Mucosa of descending colon (tissue), 3 donors: ENCODE measurements at regions not wholly inside any gene's neighbourhood (a gene's known extent, or its start where the extent isn't known, plus 50 kb on each side); places are given as distances from the start of the nearest gene placed in this dataset.

Source experiments
- ATAC-seq: fragments of 200-7000 bp; cut with Tn5 transposase; one replicate; pipeline ENCODE4 v1.9.1; 2020; ENCODE audit warnings: mild to moderate bottlenecking, moderate library complexity
- DNase-seq, 3 donors: peaks; one replicate each; pipeline ENCODE4 v3.0.0-alpha.2; 2020
- H3K36me3 ChIP-seq: fragments of 200-600 bp; one replicate; pipeline ENCODE4 v1.8.0; 2021; ENCODE audit warnings: low read depth, mild to moderate bottlenecking
- H3K4me1 ChIP-seq: fragments of 200-600 bp; one replicate; pipeline ENCODE4 v1.8.0; 2021; ENCODE audit warnings: low read depth, mild to moderate bottlenecking
- H3K4me3 ChIP-seq: fragments of 200-600 bp; one replicate; pipeline ENCODE4 v1.8.0; 2021; ENCODE audit warnings: mild to moderate bottlenecking
- H3K9me3 ChIP-seq: fragments of 200-600 bp; one replicate; pipeline ENCODE4 v1.8.0; 2021; ENCODE audit warnings: mild to moderate bottlenecking
- CTCF ChIP-seq: fragments of 200-600 bp; IDR thresholded peaks from one replicate; pipeline ENCODE4 v1.8.0; 2022; ENCODE audit warnings: antibody characterized with exemption, mild to moderate bottlenecking
- intact Hi-C, 2 donors: fragments of 100-400 bp; cut with DNase I in 1 of 2; cut with micrococcal nuclease in 1 of 2; formaldehyde crosslinking; loops; one replicate each; pipeline versions ENCODE4 v1.11.0 to v1.11.1; 2022; cut with DNase I, micrococcal nuclease
- donor health status: DM: no; HTN: no; CAD: no; lungs with moderate emphysema.
- donor health status: DM: no; HTN: no; CAD: no.
- donor health status: DM: no; HTN: yes; CAD: no.

GRCh38 chr7:119408596-119408995 is 864.4 kb upstream of the KCND2 start:
- TF ChIP-seq CTCF: no peak
- no peak for ATAC-seq
- no peak overlapping the region for H3K4me3 ChIP-seq
- intact Hi-C loops: no loop called here
- DNase-seq: no peak
- no peaks in the 10 kb centered on the region for H3K4me1 ChIP-seq
- peaks cover 10% of the 10 kb centered on the region for H3K9me3 ChIP-seq
- H3K36me3 ChIP-seq: no peaks in the 10 kb centered on the region

- intact Hi-C loops: no loop called here
- H3K4me1 ChIP-seq: no peaks in the 10 kb centered on the region
- ATAC-seq: no peak
- peaks cover 11% of the 10 kb centered on the region for H3K9me3 ChIP-seq
- H3K36me3 ChIP-seq: no peaks in the 10 kb centered on the region
- no peak for TF ChIP-seq CTCF
- H3K4me3 ChIP-seq: no peak overlapping the region
- DNase-seq: no peak
These were observed 859.6 kb upstream of the KCND2 start for GRCh38 chr7:119413314-119413805.

- Histone ChIP-seq H3K9me3 (peaks cover 11% of the 10 kb centered on the region), H3K36me3 (no peaks in the 10 kb centered on the region), H3K4me3 (no peak overlapping the region), H3K4me1 (no peaks in the 10 kb centered on the region)
- TF ChIP-seq CTCF: no peak
- ATAC-seq: no peak
- intact Hi-C loops: no loop called here
- DNase-seq: no peak
These were observed 857.3 kb upstream of the KCND2 start for GRCh38 chr7:119415682-119416081.

GRCh38 chr7:119421657-119422056 is 851.3 kb upstream of the KCND2 start:
- Histone ChIP-seq H3K4me1 (no peaks in the 10 kb centered on the region), H3K4me3 (no peak overlapping the region), H3K9me3 (no peaks in the 10 kb centered on the region), H3K36me3 (no peaks in the 10 kb centered on the region)
- intact Hi-C loops: no loop called here
- TF ChIP-seq CTCF: no peak
- no peak for DNase-seq
- no peak for ATAC-seq

- H3K36me3 ChIP-seq: no peaks in the 10 kb centered on the region
These were observed 836.1 kb upstream of the KCND2 start for GRCh38 chr7:119436882-119437281.

More at GRCh38 chr7:119436882-119437281, 836.1 kb upstream of the KCND2 start:
- intact Hi-C loops: no loop called here
- no peak for ATAC-seq
- no peaks in the 10 kb centered on the region for H3K4me1 ChIP-seq
- H3K9me3 ChIP-seq: no peaks in the 10 kb centered on the region
- no peak for TF ChIP-seq CTCF
- H3K4me3 ChIP-seq: no peak overlapping the region
- no peak for DNase-seq
